ENCODE measurements at regions not wholly inside any gene's neighbourhood (a gene's known extent, or its start where the extent isn't known, plus 50 kb on each side); places are given as distances from the start of the nearest gene placed in this dataset.

- Histone ChIP-seq H3K27ac (ENCODE audit: low read depth in 1 of 2, low read length in 2 of 2) (no peak overlapping the region), H3K4me1 (ENCODE audit: insufficient read depth, low read length) (no peaks in the 10 kb centered on the region), H3K9me3 (ENCODE audit: control insufficient read depth in 1 of 2, insufficient read depth in 1 of 2, low read length in 2 of 2) (peaks cover 0 to 4% of the 10 kb centered on the region in 2 experiments), H3K4me3 (ENCODE audit: low read length) (no peak overlapping the region), H3K27me3 (ENCODE audit: control insufficient read depth in 1 of 2, insufficient read depth in 2 of 2, low read length in 2 of 2) (peaks cover 4 to 5% of the 10 kb centered on the region in 2 experiments), H3K36me3 (ENCODE audit: insufficient read depth, low read length) (no peaks in the 10 kb centered on the region)
- Mint-ChIP-seq H3K4me3 (no peak overlapping the region), H3K36me3 (ENCODE audit: low read depth) (no peaks in the 10 kb centered on the region), H3K27me3 (peaks cover 36% of the 10 kb centered on the region), H3K9me3 (no peaks in the 10 kb centered on the region), H3K4me1 (ENCODE audit: low read depth) (no peaks in the 10 kb centered on the region), H3K27ac (no peak overlapping the region)
- intact Hi-C loops (cut with DNase I, micrococcal nuclease), result no loop called here
- no peak for DNase-seq
- no peak for TF ChIP-seq CTCF (IDR thresholded peaks at IDR 0.05)
- ATAC-seq (ENCODE audit: poor library complexity), result no peak
- POLR2A ChIA-PET, result no interaction called here
- CTCF ChIA-PET, result no interaction called here
These were observed 117.2 kb upstream of the ADCY1 start for GRCh38 chr7:45456747-45457524.

- Histone ChIP-seq H3K27ac (ENCODE audit: low read depth in 1 of 2, low read length in 2 of 2) (no peak overlapping the region), H3K9me3 (ENCODE audit: control insufficient read depth in 1 of 2, insufficient read depth in 1 of 2, low read length in 2 of 2) (peaks cover 0 to 4% of the 10 kb centered on the region in 2 experiments), H3K36me3 (ENCODE audit: insufficient read depth, low read length) (no peaks in the 10 kb centered on the region), H3K27me3 (ENCODE audit: control insufficient read depth in 1 of 2, insufficient read depth in 2 of 2, low read length in 2 of 2) (peaks cover 4 to 5% of the 10 kb centered on the region in 2 experiments), H3K4me3 (ENCODE audit: low read length) (no peak overlapping the region), H3K4me1 (ENCODE audit: insufficient read depth, low read length) (no peaks in the 10 kb centered on the region)
- no peaks in the 10 kb centered on the region for H3K36me3 Mint-ChIP-seq (ENCODE audit: low read depth)
- no peak overlapping the region for H3K27ac Mint-ChIP-seq
- H3K4me1 Mint-ChIP-seq (ENCODE audit: low read depth), result no peaks in the 10 kb centered on the region
- ATAC-seq (ENCODE audit: poor library complexity) (no peak), DNase-seq (no peak)
- no peaks in the 10 kb centered on the region for H3K9me3 Mint-ChIP-seq
- H3K27me3 Mint-ChIP-seq, result peaks cover 31% of the 10 kb centered on the region
- POLR2A ChIA-PET, result no interaction called here
- intact Hi-C loops (cut with DNase I, micrococcal nuclease), result no loop called here
- H3K4me3 Mint-ChIP-seq, result no peak overlapping the region
- CTCF ChIA-PET, result no interaction called here
- no peak for TF ChIP-seq CTCF (IDR thresholded peaks at IDR 0.05)
These were observed 116.6 kb upstream of the ADCY1 start for GRCh38 chr7:45457591-45457990.

- no peaks in the 10 kb centered on the region for H3K36me3 Mint-ChIP-seq (ENCODE audit: low read depth)
- H3K4me3 Mint-ChIP-seq, result no peak overlapping the region
- peaks cover 6% of the 10 kb centered on the region for H3K9me3 Mint-ChIP-seq
- POLR2A ChIA-PET, result no interaction called here
- Histone ChIP-seq H3K4me3 (ENCODE audit: low read length) (no peak overlapping the region), H3K27me3 (ENCODE audit: control insufficient read depth in 1 of 2, insufficient read depth in 2 of 2, low read length in 2 of 2) (peaks cover 4 to 5% of the 10 kb centered on the region in 2 experiments), H3K4me1 (ENCODE audit: insufficient read depth, low read length) (no peaks in the 10 kb centered on the region), H3K9me3 (ENCODE audit: control insufficient read depth in 1 of 2, insufficient read depth in 1 of 2, low read length in 2 of 2) (no peaks in the 10 kb centered on the region), H3K27ac (ENCODE audit: low read depth in 1 of 2, low read length in 2 of 2) (no peak overlapping the region), H3K36me3 (ENCODE audit: insufficient read depth, low read length) (no peaks in the 10 kb centered on the region)
- peaks cover 23% of the 10 kb centered on the region for H3K27me3 Mint-ChIP-seq
- no peaks in the 10 kb centered on the region for H3K4me1 Mint-ChIP-seq (ENCODE audit: low read depth)
- TF ChIP-seq CTCF (IDR thresholded peaks at IDR 0.05), result no peak
- CTCF ChIA-PET, result no interaction called here
- intact Hi-C loops (cut with DNase I, micrococcal nuclease), result no loop called here
- H3K27ac Mint-ChIP-seq, result no peak overlapping the region
- ATAC-seq (ENCODE audit: poor library complexity) (no peak), DNase-seq (no peak)
These were observed 114.7 kb upstream of the ADCY1 start for GRCh38 chr7:45459476-45459875.
